ENCODE measurements at regions not wholly inside any gene's neighbourhood (a gene's known extent, or its start where the extent isn't known, plus 50 kb on each side); places are given as distances from the start of the nearest gene placed in this dataset.

DNA sequence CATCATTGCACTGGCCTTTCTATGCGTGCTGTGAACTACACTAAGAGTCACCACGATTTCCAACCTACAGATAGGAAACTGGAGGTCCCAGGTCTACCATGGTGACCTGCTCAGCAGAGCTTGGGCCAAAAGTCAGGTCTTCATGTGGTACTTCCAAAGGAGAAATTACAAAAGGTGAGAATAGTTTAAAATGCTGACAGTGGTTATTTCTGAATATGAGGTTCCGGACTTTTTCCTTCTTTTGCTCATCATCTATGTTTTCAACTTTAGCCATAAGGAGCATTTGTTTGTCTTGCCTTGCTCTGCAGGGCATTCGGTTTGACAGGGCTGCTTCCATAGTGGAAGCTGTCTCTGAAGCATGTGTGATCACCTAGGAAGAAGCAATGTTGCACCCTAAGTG, 282.1 kb upstream of the IRX1 start:
- no peak for TF ChIP-seq CTCF (conservative IDR thresholded peaks at IDR 0.05; ENCODE audit: low read depth in 2 of 2)
- TF ChIP-seq, protein P1, sequence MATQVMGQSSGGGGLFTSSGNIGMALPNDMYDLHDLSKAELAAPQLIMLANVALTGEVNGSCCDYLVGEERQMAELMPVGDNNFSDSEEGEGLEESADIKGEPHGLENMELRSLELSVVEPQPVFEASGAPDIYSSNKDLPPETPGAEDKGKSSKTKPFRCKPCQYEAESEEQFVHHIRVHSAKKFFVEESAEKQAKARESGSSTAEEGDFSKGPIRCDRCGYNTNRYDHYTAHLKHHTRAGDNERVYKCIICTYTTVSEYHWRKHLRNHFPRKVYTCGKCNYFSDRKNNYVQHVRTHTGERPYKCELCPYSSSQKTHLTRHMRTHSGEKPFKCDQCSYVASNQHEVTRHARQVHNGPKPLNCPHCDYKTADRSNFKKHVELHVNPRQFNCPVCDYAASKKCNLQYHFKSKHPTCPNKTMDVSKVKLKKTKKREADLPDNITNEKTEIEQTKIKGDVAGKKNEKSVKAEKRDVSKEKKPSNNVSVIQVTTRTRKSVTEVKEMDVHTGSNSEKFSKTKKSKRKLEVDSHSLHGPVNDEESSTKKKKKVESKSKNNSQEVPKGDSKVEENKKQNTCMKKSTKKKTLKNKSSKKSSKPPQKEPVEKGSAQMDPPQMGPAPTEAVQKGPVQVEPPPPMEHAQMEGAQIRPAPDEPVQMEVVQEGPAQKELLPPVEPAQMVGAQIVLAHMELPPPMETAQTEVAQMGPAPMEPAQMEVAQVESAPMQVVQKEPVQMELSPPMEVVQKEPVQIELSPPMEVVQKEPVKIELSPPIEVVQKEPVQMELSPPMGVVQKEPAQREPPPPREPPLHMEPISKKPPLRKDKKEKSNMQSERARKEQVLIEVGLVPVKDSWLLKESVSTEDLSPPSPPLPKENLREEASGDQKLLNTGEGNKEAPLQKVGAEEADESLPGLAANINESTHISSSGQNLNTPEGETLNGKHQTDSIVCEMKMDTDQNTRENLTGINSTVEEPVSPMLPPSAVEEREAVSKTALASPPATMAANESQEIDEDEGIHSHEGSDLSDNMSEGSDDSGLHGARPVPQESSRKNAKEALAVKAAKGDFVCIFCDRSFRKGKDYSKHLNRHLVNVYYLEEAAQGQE (IDR thresholded peaks at IDR 0.05; ENCODE audit: unreplicated experiment) = no peak
- TF ChIP-seq POLR2AphosphoS5 (IDR thresholded peaks at IDR 0.05; ENCODE audit: low read depth) = no peak
- no peak for TF ChIP-seq EZH2 (IDR thresholded peaks at IDR 0.05; ENCODE audit: low read depth, unreplicated experiment)
- no peak for TF ChIP-seq ZNF114 (CRISPR knock-in tag; IDR thresholded peaks at IDR 0.05)
- no peak for TF ChIP-seq ETS1 (IDR thresholded peaks at IDR 0.05)
- TF ChIP-seq JUNB (IDR thresholded peaks at IDR 0.05; ENCODE audit: unreplicated experiment) = no peak
